Femur (tissue), 1 donor: ENCODE measurements at regions not wholly inside any gene's neighbourhood (a gene's known extent, or its start where the extent isn't known, plus 50 kb on each side); places are given as distances from the start of the nearest gene placed in this dataset.

Experiments
- DNase-seq: peaks from one replicate; pipeline ENCODE4 v3.0.0-alpha.2; 2017

DNA sequence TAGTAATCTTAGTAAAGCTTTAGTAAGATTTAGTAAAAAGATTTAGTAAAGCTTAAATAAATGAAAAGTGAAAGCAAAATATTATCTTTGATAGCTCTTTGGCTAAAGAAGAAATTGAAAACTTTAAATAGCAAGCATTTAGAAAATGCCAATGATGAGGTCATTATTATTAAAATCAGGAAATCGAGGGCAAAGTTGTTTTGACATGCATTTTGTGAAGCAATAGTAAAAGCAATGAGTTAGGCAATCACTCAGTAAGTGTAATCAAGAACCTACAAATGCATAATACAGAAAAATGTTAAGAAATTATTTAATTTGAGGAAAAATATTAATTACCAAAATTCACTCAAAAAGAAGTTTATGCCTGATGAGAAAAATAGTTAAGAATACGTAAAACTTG, 280.3 kb upstream of the MME start:
- DNase-seq = no peak

- DNase-seq = no peak
Measured at GRCh38 chr3:154795582-154795981, 284.5 kb upstream of the MME start.

GRCh38 chr3:154794814-154795445, 285.2 kb upstream of the MME start:
- no peak for DNase-seq

DNA sequence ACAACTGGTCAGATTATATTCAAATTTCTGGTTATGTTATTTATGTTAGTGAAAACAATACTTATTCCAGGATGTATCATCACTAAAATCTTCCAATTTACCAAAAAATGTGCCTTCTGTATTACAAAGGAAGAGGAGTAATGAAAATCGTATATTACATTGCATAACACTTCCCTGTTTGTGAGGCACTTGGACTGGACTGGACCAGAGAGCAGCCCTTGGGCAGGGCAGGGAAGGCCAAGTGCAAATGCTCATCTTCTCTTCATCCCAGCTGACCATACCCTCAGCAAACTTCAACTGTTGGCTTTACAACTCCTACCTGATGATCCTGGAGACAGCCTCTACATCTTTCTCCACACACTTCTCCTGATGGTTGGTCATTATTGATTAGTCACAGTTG, 285.7 kb upstream of the MME start:
- no peak for DNase-seq

- no peak for DNase-seq
Measured at GRCh38 chr3:154792828-154793227, 287.3 kb upstream of the MME start.

- DNase-seq = no peak
Measured at GRCh38 chr3:154791611-154792010, 288.5 kb upstream of the MME start.

DNA sequence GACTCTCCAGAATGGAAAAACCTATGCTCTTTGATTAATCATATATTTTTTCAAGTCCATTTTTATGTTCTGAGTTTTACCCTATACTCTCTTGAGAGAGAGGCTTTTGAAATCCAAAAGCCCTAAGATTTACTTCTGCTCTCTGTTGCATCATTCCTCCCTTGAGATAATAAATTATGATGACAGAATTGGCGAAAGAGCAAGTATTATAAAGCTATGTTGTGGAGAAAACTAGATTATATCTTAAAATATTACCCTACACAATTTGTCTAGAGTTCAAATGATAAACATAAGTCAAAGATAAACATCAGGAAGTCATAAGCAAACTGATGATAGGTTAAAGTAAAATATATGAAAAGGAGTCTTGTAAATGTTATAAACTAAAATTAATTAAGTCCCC, 293.4 kb upstream of the MME start:
- DNase-seq = no peak

GRCh38 chr3:154783521-154783931, 296.6 kb upstream of the MME start:
- DNase-seq = no peak

DNA sequence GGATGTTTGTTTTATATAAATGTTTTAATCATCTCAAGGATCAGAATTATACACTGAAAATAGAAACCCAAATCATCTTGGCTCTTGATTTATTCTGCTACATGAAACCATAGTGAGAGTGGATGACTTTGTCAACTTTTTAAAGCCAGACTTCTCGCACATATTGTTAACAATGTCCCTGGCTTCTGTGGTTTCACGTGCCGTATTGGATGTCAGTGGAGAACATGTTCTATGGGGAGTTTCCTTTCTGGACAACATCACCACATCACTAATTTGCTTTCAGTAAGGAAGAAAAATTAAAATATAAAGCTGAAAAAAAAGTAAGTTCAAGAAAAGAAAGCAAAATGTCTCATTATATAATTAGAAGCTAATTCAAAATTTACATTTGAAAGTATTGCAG, 297.1 kb upstream of the MME start:
- DNase-seq = no peak

GRCh38 chr3:154782151-154782550, 298.0 kb upstream of the MME start:
- no peak for DNase-seq

- no peak for DNase-seq
Measured at GRCh38 chr3:154781595-154781994, 298.5 kb upstream of the MME start.

DNA sequence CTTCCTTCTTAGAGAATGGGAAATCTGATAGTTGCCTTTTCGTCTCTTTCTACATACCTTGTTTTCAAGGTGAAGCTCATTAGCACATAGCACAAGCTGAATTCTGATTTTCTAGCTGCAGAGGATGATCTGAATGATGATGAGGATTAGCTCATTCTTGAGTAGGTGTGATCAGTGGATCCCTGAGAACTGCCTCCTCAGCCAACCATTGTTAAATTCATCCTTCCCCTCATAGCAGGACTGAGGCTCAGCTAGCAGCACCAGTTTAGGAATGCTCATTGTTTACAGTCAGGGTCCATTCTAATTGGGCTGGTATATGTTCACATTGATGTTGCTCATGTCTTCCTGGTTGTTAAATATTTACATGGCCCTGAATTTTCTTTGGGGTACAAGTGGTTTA, 299.9 kb upstream of the MME start:
- DNase-seq = no peak

DNA sequence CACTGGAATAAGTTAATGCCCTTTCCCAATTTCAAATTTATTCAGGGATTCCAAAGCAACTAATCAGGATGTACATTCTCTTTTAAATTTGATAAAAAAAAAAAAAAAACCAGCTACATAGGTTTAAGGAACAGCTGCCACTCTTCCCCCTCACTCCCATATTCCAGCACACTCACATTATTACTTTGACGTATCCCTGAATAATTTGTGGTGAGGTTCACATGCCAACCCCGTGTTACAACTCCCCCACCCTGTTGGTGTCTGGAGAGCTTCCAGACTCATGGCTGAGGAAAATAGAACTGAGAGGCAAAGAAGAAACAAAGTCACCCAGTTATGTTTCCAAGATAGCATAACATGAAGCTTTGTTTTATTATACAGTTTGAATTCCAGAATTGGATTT, 300.5 kb upstream of the MME start:
- DNase-seq = no peak

GRCh38 chr3:154778057-154778456, 302.1 kb upstream of the MME start:
- DNase-seq = no peak

DNA sequence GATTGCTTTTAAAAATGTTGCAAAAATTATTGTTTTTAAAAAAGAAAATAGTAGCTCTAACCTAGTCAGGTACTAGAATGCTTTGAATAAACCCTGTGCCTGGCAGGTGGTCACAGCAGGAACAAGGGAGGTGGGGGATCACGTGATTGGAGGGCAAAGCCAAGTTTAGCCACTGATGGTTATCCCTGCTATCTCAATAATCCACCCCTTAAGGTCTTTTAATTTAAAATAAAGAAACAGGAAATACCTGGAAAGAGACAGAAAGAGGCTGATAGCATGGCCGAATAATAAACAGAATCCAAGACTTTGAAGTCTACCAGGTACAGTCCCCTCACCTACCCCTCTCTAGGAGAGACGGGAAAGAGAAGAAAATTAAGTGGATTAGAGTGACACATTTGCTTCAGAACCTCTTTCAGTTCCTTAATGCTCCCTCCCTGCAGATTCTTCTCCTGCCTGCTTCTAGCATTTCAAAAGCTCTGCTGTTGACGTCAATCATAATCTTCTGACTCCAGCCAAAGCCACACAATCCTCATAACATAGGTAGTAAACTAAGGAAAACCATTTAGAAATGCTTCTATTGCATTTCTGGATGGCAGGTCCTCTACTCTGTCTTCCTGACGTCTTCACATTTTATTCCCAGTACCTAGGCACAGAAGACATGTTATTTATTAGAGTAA, 303.4 kb upstream of the MME start:
- no peak for DNase-seq

DNA sequence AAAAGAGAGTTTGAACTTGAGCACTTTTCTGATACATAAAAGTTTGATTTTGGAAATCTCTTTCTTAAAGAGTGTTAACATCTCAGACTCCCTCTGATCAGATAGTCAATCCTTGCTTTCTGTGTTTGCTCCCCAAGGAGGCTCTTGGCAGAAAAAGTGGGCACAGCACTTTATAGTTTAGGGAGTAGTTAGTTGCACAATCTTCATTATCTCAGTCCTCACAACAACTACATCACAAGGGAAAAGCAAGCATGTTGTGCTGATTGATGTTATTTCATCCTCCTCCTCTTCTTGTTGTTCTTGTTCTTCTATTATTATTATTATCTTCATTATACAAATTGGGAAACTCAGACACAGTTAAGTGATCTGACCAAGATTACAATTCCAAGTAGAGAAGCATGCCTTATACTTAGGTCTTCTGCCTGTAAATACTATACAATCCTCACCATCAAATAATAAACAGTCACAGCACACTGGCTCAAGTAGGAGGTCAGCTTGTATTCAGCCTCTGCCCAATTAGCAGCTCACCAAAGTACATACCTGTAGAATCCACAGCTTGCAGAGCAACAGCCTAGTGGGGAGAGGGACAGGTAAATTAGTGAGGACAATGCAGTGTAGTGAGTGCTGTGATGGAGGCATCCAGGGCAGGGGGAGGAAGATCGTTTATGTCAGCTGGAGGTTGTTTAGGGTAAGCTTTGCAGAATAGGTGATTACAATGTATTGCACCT, 304.1 kb upstream of the MME start:
- DNase-seq = no peak

GRCh38 chr3:154766765-154767503, 313.2 kb upstream of the MME start:
- no peak for DNase-seq

GRCh38 chr3:154764856-154765640, 315.1 kb upstream of the MME start:
- no peak for DNase-seq

GRCh38 chr3:154762486-154762885, 317.6 kb upstream of the MME start:
- DNase-seq = no peak

DNA sequence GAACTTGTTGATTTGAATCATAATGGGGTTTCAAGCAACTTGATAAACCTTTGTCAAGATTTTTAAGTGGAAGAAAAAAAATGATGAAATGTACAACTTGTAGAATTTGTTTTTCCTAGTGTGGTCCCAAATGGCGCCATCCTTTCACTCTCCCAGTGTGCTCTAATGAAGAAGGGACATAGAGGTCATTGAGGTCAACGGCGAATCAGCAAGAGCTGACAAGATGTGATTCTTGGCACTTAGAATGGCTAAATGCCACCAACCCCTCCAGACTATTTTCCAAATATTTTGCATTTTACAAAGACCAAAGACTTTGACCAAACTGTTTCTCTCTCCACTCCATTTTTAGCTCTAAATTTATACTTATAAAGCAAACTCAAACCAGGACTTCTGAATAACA, 320.2 kb upstream of the MME start:
- DNase-seq = no peak

DNA sequence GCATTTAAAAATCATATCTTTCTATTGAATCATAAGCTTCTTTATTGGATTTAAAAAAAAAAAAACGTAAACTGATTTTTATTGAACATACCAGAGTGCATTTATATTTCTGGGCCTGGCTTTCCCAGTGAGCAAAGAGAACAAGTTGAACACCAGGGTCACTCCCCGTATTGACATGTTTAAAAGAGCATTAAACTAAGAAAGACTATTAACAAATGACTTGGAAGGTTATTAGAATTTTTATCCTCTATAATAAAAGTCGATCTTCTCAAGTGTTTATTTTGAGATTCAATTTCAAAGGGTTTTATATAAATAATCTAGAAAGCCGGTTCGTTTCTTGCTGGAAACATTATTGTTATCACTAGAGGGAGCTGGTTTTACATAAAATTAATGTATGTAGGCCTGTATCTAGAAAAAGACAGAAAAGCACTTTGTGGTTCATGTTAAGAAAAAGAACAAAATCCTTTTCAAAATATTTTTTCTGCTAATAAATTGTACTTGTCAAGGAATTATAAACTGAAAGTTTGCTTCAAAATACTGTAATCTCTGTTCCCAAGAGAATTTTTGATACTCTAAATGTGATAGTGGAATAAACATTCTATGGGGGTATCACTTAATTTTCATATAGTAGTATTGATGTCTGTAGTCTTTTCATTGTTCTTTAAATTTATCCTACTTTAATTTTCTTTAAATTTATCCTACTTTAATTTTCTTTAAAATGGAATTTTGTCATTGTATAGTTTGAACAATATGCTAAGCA, 321.8 kb upstream of the MME start:
- no peak for DNase-seq

DNA sequence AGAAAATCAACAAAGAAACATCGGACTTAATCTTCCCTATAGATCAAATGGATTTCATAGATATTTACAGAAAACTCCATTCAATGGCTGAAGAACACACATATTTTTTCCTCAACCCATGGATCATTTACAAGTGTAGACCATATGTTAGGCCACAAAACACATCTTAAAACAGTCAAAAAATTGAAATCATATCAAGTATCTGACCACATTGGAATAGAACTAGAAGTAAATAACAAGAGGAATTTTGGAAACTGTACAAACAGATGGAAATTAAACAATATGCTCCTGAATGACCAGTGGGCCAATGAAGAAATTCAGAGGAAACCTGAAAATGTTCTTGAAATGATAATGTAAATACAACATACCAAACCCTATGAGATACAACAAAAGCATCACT, 323.1 kb upstream of the GPR149 start:
- no peak for DNase-seq
